Muscle of arm (tissue), 1 donor: ENCODE measurements at regions not wholly inside any gene's neighbourhood (a gene's known extent, or its start where the extent isn't known, plus 50 kb on each side); places are given as distances from the start of the nearest gene placed in this dataset.

Experiments
- DNase-seq: peaks from one replicate; pipeline ENCODE4 v3.0.0-alpha.2; 2013

DNA sequence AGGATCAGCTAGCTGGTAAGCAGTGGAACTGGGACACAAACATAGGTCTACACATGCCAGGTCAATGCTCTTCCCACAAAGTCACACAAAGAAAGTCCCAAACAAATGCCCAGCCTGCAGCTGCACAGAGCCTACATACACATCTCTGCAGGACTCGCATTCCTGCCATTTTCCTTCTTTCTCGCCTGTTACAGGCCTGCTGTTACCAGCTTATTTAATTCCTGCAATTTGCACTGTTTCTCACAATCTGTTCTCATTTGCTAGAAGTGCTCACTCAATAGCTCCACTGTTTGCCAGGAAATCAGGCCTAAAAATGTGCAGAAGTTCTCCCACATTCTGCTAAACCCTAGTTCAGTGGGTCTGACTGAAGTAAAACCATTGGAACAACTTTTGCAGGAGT, 362.6 kb upstream of the C1orf87 start:
- no peak for DNase-seq

- DNase-seq, result no peak
Measured at GRCh38 chr1:60431593-60431992, 358.0 kb upstream of the C1orf87 start.

DNA sequence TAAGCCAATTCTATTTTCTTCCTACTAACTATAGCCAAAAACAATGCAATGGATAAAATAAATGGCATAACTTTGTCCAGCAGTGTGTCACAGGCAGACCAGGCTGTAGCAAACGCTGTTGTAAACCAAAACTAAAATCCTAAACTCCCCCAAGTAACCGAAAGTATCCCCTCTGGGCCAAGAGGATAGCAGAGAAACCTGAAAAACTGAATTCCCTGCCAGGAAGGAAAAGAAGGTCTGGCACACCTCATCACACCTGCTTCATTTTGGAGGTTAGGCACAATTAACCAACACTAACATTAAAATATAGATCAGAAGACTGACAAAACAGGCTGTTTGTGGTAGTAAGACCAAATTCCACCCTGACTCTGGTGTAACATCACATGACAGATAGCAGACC, 356.8 kb upstream of the C1orf87 start:
- DNase-seq, result no peak

GRCh38 chr1:60428127-60428526, 354.6 kb upstream of the C1orf87 start:
- no peak for DNase-seq

- DNase-seq, result no peak
Measured at GRCh38 chr1:60427701-60428100, 354.1 kb upstream of the C1orf87 start.

GRCh38 chr1:60427194-60427593, 353.6 kb upstream of the C1orf87 start:
- DNase-seq, result no peak

DNA sequence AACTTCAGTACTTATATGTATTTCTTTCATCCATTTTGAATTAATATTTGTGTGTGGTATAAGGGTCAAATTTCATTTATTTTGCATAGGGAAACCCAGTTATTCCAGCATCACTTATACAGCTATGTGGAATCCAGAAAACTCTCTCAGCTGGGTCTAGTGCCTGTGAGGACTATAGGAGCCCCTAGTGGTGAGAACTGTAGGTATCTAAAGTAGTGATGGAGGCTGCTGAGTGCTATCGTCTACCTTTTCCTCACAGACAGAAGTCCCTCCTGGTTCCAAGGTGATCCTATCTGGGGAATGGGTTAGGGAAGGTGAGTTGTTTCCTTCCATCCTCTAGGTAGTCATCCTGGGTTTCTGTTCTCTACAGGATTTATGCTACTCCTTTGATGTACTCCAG, 352.0 kb upstream of the C1orf87 start:
- DNase-seq, result no peak

DNA sequence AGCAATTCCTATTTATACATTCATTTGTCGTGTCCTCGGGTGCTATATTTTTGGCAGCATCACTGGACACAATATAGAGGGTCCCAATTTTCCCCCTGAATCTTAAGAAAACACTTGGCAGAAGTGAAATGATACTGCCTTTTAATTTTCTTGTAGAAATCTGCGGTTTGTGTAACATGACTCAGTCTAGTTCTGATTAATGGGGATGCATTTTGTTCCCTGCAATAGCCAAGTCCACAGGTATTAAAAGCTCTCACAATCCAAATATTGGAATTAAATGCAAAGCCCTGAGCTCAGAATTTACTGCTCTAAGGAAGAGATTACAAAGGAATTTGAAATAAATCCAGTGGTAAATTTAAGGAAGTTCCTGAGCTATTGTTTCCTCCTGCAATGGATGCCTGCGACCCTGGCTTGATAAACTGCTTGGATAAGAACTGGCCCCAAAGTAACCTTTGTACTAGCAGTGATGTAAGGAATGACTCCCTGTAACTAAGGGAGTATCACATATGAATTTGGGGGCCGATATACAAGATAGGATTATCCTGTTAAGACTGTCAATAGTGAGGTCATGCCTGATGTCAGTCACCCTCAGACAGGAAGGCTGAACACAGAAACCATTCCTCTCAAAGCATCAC, 349.7 kb upstream of the C1orf87 start:
- no peak for DNase-seq

GRCh38 chr1:60421965-60422364, 348.4 kb upstream of the C1orf87 start:
- DNase-seq, result no peak

DNA sequence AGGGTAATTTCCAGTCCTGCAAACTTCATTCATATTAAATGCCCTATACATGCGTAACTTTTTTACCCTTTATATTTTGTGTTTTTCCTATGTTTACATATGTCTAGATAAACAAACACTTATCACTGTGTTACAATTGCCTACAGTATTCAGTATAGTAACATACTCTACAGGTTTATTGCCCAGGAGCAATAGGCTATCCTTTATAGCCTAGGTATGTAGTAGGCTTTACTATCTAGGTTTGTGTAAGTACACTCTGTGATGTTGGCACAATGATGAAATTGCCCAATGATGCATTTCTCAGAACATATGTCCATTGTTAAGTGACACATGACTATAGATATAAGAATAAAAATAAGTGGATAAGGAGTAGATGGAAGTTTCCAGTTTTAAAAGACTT, 345.5 kb upstream of the C1orf87 start:
- DNase-seq, result no peak

GRCh38 chr1:60415696-60416095, 342.1 kb upstream of the C1orf87 start:
- DNase-seq, result no peak

GRCh38 chr1:60413091-60413490, 339.5 kb upstream of the C1orf87 start:
- DNase-seq, result no peak

DNA sequence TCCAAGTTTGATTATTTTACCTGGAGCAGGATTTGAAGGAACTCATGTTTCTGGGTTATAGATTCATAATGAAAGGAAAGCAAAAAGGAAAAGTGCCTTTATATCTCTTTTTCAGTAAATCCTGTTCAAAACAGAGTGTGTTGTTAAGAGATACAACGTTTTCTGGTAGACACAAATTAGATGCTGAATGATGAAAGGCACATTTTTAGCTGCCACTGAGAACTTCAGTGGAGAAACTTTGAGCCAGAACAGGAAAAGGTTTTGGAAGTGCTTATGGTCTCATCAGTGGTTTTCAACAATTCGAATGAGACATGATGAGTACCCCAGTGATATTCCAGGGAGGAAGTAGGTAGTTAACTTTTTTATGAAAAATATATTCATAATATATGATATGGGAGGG, 338.0 kb upstream of the C1orf87 start:
- DNase-seq, result no peak

DNA sequence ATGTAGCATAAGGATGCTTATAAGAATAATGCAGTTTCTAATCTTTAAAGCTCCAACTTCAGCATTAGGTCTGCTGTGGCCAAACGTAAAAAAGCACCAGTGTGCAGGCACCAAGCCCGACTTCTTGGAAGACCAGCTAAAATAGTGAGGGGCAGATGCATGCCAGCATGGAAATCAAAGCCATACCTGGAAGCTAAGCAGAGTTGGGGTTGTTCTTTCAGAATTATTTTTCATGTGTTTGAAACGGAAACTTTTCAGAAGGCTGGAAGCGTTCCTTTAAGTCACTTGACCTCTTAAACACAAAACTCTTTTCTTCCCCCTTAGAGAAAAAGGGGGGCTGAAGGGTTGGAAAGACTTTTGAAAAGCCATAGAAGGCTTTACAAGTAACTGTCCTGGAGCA, 329.2 kb upstream of the C1orf87 start:
- DNase-seq, result peak; percentile 73

- DNase-seq, result no peak
Measured at GRCh38 chr1:60402216-60402615, 328.6 kb upstream of the C1orf87 start.

- no peak for DNase-seq
Measured at GRCh38 chr1:60394436-60394835, 320.9 kb upstream of the C1orf87 start.

DNA sequence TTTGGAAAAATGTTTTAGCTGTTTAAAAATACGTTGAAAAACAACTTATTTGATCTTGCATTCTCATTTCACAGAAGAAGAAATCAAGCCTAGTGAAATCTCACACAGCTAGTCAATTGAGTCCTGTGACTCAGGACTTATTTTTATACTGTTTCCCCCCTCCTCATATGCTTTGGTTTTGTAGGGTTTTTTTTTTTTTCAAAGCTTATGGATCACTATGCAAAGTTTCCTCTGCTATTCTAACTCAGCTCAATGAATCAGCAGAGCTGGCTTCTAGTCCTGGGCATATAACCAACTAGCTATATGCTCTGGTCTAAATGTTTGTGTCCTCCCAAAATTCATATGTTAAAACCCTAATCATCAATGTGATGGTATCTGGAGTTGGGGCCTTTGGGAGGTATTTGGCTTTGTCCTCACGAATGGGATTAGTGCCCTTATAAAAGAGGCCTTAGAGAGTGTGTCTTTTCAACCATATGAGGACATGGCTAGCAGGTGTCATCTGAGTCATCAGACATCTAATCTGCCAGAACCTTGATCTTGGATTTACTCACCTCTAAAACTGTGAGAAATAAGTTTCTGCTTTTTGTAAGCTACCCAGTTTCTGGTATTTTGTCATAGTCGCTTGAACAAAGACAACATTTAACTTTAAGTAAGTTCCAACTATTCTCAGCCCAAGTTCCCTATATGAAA, 317.2 kb upstream of the C1orf87 start:
- no peak for DNase-seq

DNA sequence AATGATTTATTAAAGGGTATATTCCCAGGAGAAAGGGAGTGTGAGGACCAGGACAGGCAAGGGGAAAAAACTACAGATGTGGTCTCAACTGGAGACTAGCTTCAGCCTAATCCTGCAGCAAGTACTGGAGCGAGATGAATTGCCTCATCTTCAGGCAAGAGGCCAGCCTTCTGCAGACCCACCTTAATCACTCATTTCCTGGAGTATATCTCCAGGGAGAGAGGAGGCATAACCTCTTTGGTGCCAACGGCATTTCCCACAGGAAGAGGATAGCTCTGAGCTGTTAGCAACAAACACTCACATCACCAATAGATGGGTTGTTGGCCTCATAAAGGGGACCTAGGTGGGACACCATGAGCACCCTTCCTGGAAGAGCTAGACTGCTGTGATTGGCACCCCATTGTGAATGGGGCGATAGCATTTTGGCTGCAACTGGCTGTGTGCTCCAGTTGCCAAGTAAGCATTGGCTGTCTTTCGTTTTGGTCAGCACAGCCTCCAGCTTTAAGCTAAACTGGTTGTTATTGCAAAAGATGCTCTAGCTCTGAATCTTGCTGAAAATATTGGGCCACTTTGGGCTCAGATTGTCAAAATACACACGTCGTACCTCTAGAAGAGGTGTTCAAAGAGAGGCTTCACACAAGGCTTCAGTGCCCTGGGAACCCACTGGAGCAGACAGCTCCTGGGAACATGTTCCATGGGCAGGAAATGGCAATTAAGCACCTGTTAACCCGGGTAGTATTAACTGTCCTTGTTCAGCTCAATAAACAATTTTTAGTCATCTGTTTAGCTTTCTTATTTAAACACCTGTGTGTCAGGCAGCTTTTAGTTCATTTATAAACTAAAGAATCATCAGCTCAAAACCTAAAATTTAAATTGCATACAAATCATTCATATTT, 314.8 kb upstream of the C1orf87 start:
- no peak for DNase-seq

GRCh38 chr1:60387175-60387574, 313.6 kb upstream of the C1orf87 start:
- no peak for DNase-seq

DNA sequence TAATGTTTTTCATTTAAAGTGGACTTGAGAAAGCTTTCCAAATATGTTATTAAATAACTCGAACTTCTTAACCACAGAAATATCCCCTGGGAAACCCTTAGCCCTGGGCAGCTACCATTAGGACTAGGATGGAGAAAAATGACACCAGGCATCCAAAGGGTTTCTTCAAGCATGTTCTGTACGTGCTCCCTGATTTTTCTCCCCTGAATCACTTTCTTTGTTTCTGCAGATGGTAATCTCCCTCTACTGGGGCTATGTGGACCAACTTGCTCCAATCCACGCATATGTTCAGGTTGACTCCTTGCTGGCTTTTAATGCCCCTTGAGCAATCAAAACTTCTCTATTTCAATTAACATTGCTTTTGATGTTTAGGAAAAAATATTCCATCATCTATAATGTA, 312.7 kb upstream of the C1orf87 start:
- DNase-seq, result no peak

DNA sequence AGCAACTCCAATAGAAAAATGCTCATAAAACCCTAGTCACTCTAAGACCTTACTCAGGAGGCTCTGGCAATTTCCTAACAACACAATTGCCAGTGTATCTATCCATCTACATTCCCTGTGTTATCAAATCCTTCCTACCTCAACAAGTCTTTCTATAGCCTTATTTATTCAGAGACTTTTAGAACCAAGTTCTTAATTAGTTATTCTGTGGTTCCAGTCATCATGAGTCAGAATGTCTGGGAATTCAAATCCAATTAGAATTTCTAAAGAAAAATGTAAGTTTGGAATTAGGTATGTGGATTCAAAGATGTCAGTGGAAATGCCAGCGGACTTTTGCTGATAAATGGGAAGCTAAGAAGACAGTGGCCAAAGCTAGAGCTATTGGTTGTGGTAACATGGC, 302.6 kb upstream of the C1orf87 start:
- DNase-seq, result no peak

- DNase-seq, result no peak
Measured at GRCh38 chr1:60374537-60374936, 301.0 kb upstream of the C1orf87 start.

GRCh38 chr1:60367532-60367931, 294.0 kb upstream of the C1orf87 start:
- DNase-seq, result no peak
